Vagina (tissue), 2 donors: ENCODE measurements at regions not wholly inside any gene's neighbourhood (a gene's known extent, or its start where the extent isn't known, plus 50 kb on each side); places are given as distances from the start of the nearest gene placed in this dataset.

Experiments used
- DNase-seq, 2 donors: peaks; one replicate each; pipeline ENCODE4 v3.0.0-alpha.2; 2017; ENCODE audit errors: extremely low spot score in 2 of 2
- H3K27ac ChIP-seq: fragments of 200-600 bp; sonication (generic); one replicate; pipeline ENCODE4 v1.5.1; 2019
- H3K27me3 ChIP-seq: fragments of 200-600 bp; sonication (generic); one replicate; pipeline ENCODE4 v1.5.1; 2019
- H3K36me3 ChIP-seq, 2 donors: fragments of 200-600 bp; sonication (generic); one replicate each; pipeline ENCODE4 v1.5.1; 2017 to 2019
- H3K4me1 ChIP-seq: fragments of 200-600 bp; sonication (generic); one replicate; pipeline ENCODE4 v1.5.1; 2019
- H3K4me3 ChIP-seq, 2 donors: fragments of 200-600 bp; sonication (generic); 1 replicate in 1 of 2; 2 replicates in 1 of 2; pipeline ENCODE4 v1.5.1; 2016 to 2019
- H3K9me3 ChIP-seq: fragments of 200-600 bp; sonication (generic); one replicate; pipeline ENCODE4 v1.5.1; 2019
- CTCF ChIP-seq, 3 experiments: fragments of 450-650 bp in 2 of 3; fragments of 200-600 bp in 1 of 3; sonication (generic) in 1 of 3; IDR thresholded peaks; one replicate each; pipeline ENCODE4 v1.5.1; 2017 to 2019; ENCODE audit warnings: antibody characterized with exemption in 3 of 3, mild to moderate bottlenecking in 2 of 3, moderate library complexity in 2 of 3
- POLR2A ChIP-seq, 2 donors: fragments of 450-650 bp; IDR thresholded peaks; one replicate each; pipeline ENCODE4 v1.6.1; 2017; ENCODE audit warnings: antibody characterized with exemption in 2 of 2, mild to moderate bottlenecking in 2 of 2, moderate library complexity in 2 of 2
- POLR2AphosphoS5 ChIP-seq, 2 donors: sonication (generic); formaldehyde crosslinking; IDR thresholded peaks; one replicate each; pipeline ENCODE4 v1.9.0; 2017; ENCODE audit warnings: antibody characterized with exemption in 2 of 2, mild to moderate bottlenecking in 2 of 2, low read depth in 1 of 2; ENCODE audit not compliant: insufficient read depth in 1 of 2
- intact Hi-C: fragments of 100-400 bp; cut with DNase I; formaldehyde crosslinking; loops from one replicate; pipeline ENCODE4 v1.15.1; 2023

GRCh38 chr1:55285834-55286233 lies 70.7 kb upstream of the USP24 start:
- Histone ChIP-seq H3K9me3 (no peaks in the 10 kb centered on the region), H3K27me3 (no peaks in the 10 kb centered on the region), H3K4me1 (peaks cover 11% of the 10 kb centered on the region), H3K36me3 (no peaks in the 10 kb centered on the region), H3K27ac (no peak overlapping the region), H3K4me3 (no peak overlapping the region)
- TF ChIP-seq POLR2A (IDR thresholded peaks at IDR 0.05) (no peak), POLR2AphosphoS5 (IDR thresholded peaks at IDR 0.05; ENCODE audit: insufficient read depth in 1 of 2, low read depth in 1 of 2) (peak in 1 of 2 donors; percentile 44), CTCF (IDR thresholded peaks at IDR 0.05) (no peak)
- intact Hi-C loops = loop anchor here (2.0 kb wide), 1 partner anchor 1299 kb away; no protein-coding TSS in a partner anchor
- peak in 1 of 2 donors; percentile 54 for DNase-seq

- Histone ChIP-seq H3K27me3 (no peaks in the 10 kb centered on the region), H3K27ac (peak overlapping the region; percentile 3), H3K4me3 (no peak overlapping the region), H3K36me3 (no peaks in the 10 kb centered on the region), H3K9me3 (no peaks in the 10 kb centered on the region), H3K4me1 (peaks cover 11% of the 10 kb centered on the region)
- no peak for DNase-seq
- TF ChIP-seq POLR2AphosphoS5 (IDR thresholded peaks at IDR 0.05; ENCODE audit: insufficient read depth in 1 of 2, low read depth in 1 of 2) = no peak
- TF ChIP-seq CTCF (IDR thresholded peaks at IDR 0.05) = peak; percentile 38 to 67 (median 60)
- intact Hi-C loops = loop anchor here (2.0 kb wide), 1 partner anchor 1300 kb away; no protein-coding TSS in a partner anchor
Observed at GRCh38 chr1:55284856-55285255, 69.7 kb upstream of the USP24 start.

GRCh38 chr1:55282058-55282457 lies 66.9 kb upstream of the USP24 start:
- no peak for DNase-seq
- intact Hi-C loops = no loop called here
- Histone ChIP-seq H3K4me3 (no peak overlapping the region), H3K36me3 (no peaks in the 10 kb centered on the region), H3K4me1 (peaks cover 16% of the 10 kb centered on the region), H3K27me3 (no peaks in the 10 kb centered on the region), H3K9me3 (no peaks in the 10 kb centered on the region), H3K27ac (no peak overlapping the region)
- TF ChIP-seq POLR2A (IDR thresholded peaks at IDR 0.05) (no peak), CTCF (IDR thresholded peaks at IDR 0.05) (no peak), POLR2AphosphoS5 (IDR thresholded peaks at IDR 0.05; ENCODE audit: insufficient read depth in 1 of 2, low read depth in 1 of 2) (no peak)

GRCh38 chr1:55280731-55281130 lies 65.6 kb upstream of the USP24 start:
- no peak overlapping the region for H3K27ac ChIP-seq
- no peak overlapping the region for H3K4me3 ChIP-seq
- H3K27me3 ChIP-seq = no peaks in the 10 kb centered on the region
- intact Hi-C loops = no loop called here
- no peak for DNase-seq
- H3K4me1 ChIP-seq = peaks cover 17% of the 10 kb centered on the region
- no peaks in the 10 kb centered on the region for H3K36me3 ChIP-seq
- TF ChIP-seq POLR2A (IDR thresholded peaks at IDR 0.05) (no peak), CTCF (IDR thresholded peaks at IDR 0.05) (no peak), POLR2AphosphoS5 (IDR thresholded peaks at IDR 0.05; ENCODE audit: insufficient read depth in 1 of 2, low read depth in 1 of 2) (no peak)
- H3K9me3 ChIP-seq = no peaks in the 10 kb centered on the region

GRCh38 chr1:55279627-55280026 lies 64.5 kb upstream of the USP24 start:
- intact Hi-C loops = no loop called here
- Histone ChIP-seq H3K4me1 (peaks cover 10% of the 10 kb centered on the region), H3K4me3 (no peak overlapping the region), H3K27me3 (no peaks in the 10 kb centered on the region), H3K36me3 (no peaks in the 10 kb centered on the region), H3K9me3 (no peaks in the 10 kb centered on the region), H3K27ac (no peak overlapping the region)
- DNase-seq = no peak
- TF ChIP-seq POLR2A (IDR thresholded peaks at IDR 0.05) (no peak), POLR2AphosphoS5 (IDR thresholded peaks at IDR 0.05; ENCODE audit: insufficient read depth in 1 of 2, low read depth in 1 of 2) (no peak), CTCF (IDR thresholded peaks at IDR 0.05) (no peak)
